ENCODE measurements at regions not wholly inside any gene's neighbourhood (a gene's known extent, or its start where the extent isn't known, plus 50 kb on each side); places are given as distances from the start of the nearest gene placed in this dataset.
A peak's percentile ranks its signal among the peaks of the same experiment; 100 is the strongest.
"Not testable (repeated sequence)": the region's sequence is repeated elsewhere in the genome, so short reads cannot be mapped to it uniquely, and the experiment has no call there.

DNA sequence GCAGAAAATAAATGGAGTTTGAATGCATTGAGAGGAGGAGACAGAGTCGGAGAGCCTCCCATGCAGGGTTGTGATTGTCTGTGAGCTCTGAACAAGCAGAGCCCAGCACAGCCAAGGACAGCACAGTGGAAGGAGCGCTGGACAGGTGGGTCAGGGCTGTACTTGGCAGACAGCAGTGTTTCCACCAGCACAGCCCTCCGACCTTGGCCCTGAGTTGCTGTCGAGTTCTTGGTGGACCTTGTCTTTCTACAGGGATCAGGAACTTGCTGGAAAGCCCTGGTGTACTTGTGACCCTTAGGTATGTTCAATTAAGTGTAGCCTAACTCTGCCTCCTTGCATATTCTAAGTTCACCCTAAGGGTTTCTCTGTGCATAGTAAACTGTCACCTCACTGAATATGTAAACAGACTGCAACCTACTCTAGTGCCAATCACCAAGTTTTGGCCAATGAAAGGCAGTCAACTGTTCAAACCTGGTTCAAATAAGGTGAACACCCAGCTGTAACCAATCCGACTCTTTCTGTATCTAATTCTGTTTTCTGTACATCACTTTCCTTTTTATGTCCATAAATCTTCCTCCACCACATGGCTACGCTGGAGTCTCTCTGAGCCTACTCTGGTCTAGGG is 86.6 kb upstream of the SLC25A33 start:
- no peak for DNase-seq (ENCODE audit: low spot score in 2 of 2)
- no peaks in the 10 kb centered on the region for H3K36me3 Mint-ChIP-seq
- no peak overlapping the region for H3K27ac Mint-ChIP-seq
- no peak for ATAC-seq
- no peaks in the 10 kb centered on the region for H3K9me3 Mint-ChIP-seq

DNA sequence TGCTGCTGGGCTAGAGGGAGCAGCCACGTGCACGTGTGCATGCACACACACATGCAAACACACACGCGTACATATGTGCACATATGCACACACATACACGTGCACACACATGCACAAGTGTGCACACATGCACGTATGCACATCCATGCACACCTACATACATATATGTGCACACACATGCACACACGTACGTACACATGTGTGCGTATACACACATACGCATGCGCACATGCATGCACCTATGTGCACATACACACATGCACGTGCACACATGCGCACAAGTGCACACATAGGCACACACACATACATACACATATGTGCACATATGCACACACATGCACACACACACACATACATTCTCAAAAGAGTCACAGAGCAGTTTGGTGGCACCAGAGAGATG is 85.9 kb upstream of the SLC25A33 start:
- Mint-ChIP-seq H3K36me3 (no peaks in the 10 kb centered on the region), H3K27ac (no peak overlapping the region), H3K9me3 (no peaks in the 10 kb centered on the region)
- no peak for ATAC-seq
- no peak for DNase-seq (ENCODE audit: low spot score in 2 of 2)

DNA sequence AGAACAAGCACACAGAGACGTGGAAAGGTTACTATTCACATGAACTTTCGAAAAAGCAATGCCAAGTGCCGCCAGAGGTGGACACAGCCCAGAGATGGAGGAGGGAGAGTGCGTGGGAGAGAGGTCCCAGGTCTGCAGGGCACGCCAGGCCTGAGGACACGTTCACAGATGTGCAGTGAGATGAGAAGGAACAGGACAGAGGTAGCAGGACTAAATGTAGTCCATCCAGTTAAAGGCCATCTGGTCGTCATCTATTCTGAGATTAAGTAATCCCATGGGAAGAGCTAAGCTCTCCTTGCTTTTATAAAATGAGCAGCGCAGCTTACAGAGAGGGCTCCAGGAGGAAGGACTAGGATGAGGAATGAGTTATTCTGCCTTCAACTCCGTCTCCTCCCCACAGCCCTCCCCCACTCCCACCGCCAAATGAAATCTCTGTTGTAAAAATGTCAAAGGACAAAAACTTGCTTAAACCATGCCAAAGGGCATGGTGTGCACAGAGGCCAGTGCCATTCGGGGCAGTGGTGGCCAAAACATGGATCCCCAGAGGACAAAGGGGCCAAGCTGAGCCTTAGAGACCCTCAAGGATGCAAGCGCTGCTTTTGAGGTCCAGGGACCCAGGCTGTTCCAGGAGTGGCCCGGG is 85.4 kb upstream of the SLC25A33 start:
- Mint-ChIP-seq H3K9me3 (no peaks in the 10 kb centered on the region), H3K36me3 (no peaks in the 10 kb centered on the region), H3K27ac (no peak overlapping the region)
- no peak for ATAC-seq
- no peak for DNase-seq (ENCODE audit: low spot score in 2 of 2)

DNA sequence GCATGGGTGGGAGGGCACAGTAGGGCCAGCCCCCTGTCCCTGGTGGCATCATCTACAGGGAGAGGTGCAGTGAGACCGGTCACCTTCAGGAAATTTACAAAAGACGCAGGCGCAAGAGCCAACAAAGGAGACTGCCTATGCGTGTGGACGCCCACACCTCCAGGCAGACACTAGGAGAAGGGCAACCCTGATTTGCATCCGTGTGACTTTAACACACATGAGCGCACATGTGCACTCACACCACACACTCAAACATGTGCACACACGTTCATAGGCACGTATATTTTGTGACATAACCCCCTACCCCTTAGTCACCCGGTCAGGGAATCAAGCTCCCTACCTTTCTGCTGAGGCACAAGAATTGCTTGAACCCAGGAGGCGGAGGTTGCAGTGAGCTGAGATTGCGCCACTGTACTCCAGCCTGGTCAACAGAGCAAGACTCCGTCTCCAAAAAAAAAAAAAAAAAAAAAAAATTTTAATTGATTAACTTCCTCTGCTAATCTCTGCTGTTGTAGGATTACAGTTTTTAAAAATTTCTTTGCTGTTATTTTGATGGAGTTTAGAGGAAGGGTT is 84.7 kb upstream of the SLC25A33 start:
- Mint-ChIP-seq H3K36me3 (no peaks in the 10 kb centered on the region), H3K9me3 (no peaks in the 10 kb centered on the region), H3K27ac (no peak overlapping the region)
- ATAC-seq: no peak
- no peak for DNase-seq (ENCODE audit: low spot score in 2 of 2)

DNA sequence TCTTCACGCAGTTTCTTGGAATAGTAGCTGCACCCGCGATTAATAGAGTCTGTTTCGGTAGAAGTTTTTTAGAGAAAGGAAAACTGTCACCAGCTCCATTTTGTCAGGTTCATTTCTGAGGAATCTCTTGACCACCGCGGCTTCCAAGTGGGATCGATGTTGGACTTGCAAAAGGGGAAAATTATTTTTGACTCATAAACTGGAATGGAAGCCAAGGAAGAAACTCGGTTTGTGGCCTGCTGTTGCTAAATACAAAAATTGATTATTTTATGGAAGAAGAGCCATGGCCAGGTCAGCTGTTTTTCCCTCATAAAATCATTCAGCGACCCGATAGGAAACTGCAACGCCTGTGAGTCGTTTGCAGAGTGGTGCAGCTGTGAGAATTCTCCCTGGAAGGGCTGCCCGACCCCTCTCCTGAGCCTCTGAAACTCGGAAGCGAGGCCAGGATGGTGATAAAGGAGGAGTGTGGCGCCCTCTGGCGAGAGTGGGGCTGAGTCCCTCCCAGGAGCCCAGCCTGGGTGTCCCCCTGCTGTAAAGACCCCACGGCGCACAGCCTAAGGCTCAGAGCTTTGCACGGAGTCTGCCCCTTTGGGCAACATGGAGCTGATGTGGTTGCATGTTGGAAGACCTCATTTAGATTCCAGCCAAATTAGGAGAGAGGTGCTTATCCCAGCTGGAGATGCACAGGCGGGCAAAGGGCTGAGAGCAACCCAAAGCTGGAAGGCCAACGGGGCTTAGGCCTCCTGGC is 83.6 kb upstream of the SLC25A33 start:
- Mint-ChIP-seq H3K36me3 (no peaks in the 10 kb centered on the region), H3K27ac (no peak overlapping the region), H3K9me3 (no peaks in the 10 kb centered on the region)
- DNase-seq (ENCODE audit: low spot score in 2 of 2) (peak in 1 of 2 donors; percentile 76), ATAC-seq (peak; percentile 77 to 88)

DNA sequence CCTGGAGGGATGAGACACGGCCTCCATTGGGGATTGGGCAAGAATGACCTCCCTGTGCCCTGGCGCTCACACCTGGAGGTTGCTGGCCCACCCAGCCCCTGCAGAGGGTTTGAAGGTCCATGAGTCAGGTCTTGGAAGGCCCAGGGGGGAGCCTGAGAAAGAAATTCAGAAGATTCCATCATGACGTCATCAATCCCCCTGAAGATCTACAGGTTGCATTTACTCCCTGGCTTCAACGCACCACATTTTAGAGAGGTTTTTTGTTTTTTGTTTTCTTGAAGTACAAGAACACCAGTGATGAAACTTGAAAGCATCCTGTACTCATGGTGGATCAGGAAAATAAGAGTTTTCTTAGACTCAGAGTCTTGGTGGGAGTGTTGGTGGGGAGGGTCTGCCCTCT is 82.4 kb upstream of the SLC25A33 start:
- no peaks in the 10 kb centered on the region for H3K36me3 Mint-ChIP-seq
- ATAC-seq: no peak

DNA sequence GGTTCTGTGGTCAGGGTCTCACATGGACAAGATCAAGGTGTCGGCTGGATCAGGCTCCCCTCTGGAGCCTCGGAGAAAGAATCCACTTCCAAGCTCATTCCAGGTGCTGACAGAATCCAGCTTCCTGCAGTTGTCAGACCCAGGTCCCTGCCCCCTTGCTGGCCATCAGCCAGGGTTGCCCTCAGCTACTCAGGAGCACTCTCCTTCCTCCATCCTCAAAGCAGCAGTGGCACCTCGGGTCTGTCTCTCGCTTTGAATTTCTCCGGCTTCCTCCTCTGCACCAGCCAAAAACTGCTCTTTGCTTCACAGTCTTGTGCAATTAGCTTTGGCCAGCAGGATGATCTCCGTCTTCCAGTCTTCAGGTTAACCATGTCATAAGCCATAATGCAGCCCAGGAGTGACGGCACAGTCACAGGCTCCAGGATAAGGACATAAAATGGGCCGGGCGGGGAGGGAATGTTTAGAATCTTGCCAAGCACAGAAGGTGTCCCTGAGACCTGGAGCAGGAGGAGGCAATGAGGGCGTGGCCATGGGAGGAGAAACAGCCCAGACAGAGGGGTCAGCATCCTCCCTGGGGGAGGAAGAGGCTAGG is 79.4 kb upstream of the SLC25A33 start:
- DNase-seq (ENCODE audit: low spot score in 2 of 2): no peak
- no peak for ATAC-seq
- Mint-ChIP-seq H3K27ac (no peak overlapping the region), H3K9me3 (no peaks in the 10 kb centered on the region), H3K36me3 (no peaks in the 10 kb centered on the region)

More for the DNA sequence above, 82.4 kb upstream of the SLC25A33 start:
- no peak overlapping the region for H3K27ac Mint-ChIP-seq
- no peak for DNase-seq (ENCODE audit: low spot score in 2 of 2)
- no peaks in the 10 kb centered on the region for H3K9me3 Mint-ChIP-seq

DNA sequence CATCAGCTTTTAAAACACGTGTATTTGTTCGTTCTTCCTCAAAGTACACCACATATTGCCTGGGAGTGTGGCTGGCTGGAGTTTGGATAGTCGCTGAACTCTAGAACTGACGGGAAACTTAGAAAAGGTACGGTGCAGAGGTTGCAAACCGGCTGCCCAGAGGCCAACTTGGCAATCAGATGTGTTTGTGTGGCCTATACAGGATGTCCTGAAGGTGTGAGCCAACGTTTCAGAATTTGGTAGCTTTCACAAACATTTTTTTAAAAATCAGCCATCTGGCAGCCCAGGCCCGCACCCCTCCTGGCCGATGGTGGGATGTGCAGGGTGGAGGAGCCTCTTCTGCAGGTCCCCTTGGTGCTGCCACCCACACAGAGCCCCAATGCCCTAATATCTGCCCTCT is 73.6 kb upstream of the SLC25A33 start:
- Mint-ChIP-seq H3K36me3 (no peaks in the 10 kb centered on the region), H3K9me3 (no peaks in the 10 kb centered on the region), H3K27ac (no peak overlapping the region)
- ATAC-seq (no peak), DNase-seq (ENCODE audit: low spot score in 2 of 2) (no peak)

DNA sequence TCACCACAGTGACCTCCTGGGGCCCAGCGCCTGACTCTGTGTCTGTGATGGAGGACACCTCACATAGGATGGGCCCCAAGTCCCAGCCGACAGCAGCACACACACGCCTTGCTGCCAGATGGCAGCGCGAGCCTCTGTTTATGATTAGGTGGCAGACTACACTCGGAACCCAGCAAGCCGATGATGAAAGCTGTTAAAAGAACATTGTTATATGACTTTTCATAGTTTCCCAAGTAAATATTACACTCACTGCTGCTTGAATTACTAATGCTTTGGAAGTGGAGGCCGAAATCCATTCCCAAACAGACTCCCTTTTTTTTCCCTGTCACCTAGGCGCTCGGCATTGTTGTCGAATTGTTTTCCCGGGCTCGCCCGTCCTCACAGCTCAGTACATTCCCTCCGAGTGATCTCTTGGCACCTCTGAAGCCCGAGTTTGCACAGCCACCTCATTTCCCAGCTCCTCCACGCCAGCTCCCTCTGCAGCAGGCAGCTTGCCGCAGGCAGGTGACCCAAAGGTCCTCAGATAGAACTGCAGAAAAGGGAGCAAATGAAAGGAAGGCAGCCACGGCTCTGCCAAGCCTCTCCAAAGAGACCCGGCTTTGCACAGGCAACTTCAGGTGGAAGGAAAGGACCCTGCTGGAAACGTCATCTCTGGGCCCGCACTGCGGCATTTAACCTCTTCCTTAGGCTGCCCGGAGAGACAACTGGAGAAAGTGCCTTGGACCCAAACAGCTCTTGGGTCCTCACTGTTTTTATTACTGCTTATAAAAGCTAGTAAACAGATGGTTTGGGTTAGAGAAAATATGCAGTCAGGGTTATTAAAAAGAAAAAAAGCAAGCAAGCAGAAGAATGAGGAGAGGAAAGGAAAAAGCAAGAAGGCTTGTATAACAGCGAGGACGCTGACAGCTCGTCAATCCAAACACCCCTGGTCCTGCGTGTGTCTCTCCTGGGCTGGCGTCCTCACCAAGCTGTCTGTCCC is 72.2 kb upstream of the SLC25A33 start:
- H3K9me3 Mint-ChIP-seq: no peaks in the 10 kb centered on the region
- no peak for DNase-seq (ENCODE audit: low spot score in 2 of 2)
- H3K27ac Mint-ChIP-seq: peak overlapping the region in 1 of 2 donors; percentile 12
- ATAC-seq: no peak
- no peaks in the 10 kb centered on the region for H3K36me3 Mint-ChIP-seq

DNA sequence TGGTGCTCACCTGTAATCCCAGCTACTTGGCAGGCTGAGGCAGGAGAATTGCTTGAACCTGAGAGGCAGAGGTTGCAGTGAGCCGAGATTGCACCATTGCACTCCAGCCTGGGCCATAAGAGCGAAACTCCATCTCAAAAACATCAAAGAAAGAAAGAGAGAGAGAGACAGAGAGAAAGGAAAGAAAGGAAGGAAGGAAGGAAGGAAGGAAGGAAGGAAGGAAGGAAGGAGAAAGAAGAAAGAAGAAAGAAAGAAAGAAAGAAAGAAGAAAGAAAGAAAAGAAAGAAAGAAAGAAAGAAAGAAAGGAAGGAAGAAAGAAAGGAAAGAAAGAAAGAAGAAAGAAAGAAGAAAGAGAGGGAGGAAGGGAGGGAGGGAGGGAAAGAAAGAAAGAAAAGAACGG is 69.4 kb upstream of the SLC25A33 start:
- DNase-seq (ENCODE audit: low spot score in 2 of 2); H3K27ac Mint-ChIP-seq; H3K36me3 Mint-ChIP-seq; H3K9me3 Mint-ChIP-seq; ATAC-seq: not testable (repeated sequence)

DNA sequence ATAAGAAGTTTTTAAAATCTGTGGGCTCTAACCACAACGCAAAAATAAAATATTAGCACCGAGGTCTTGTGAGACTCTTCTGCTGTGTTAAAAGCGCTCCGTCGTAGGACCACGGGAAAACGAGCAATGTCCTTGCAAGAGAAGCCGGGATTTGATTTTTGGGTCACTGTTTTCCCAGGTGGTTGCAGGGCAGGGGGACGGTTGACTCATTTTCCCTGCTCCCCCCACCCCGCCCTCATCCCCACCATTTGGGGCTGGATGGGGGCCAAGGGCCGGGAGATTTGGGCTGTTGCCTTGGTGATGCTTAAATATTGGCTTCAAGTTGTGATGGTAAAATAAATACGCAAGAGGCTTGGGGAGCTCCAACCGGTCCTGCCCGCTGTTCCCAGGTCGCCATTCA is 67.6 kb upstream of the SLC25A33 start:
- no peak for ATAC-seq
- DNase-seq (ENCODE audit: low spot score in 2 of 2): no peak
- no peaks in the 10 kb centered on the region for H3K36me3 Mint-ChIP-seq
- H3K27ac Mint-ChIP-seq: no peak overlapping the region
- H3K9me3 Mint-ChIP-seq: no peaks in the 10 kb centered on the region

DNA sequence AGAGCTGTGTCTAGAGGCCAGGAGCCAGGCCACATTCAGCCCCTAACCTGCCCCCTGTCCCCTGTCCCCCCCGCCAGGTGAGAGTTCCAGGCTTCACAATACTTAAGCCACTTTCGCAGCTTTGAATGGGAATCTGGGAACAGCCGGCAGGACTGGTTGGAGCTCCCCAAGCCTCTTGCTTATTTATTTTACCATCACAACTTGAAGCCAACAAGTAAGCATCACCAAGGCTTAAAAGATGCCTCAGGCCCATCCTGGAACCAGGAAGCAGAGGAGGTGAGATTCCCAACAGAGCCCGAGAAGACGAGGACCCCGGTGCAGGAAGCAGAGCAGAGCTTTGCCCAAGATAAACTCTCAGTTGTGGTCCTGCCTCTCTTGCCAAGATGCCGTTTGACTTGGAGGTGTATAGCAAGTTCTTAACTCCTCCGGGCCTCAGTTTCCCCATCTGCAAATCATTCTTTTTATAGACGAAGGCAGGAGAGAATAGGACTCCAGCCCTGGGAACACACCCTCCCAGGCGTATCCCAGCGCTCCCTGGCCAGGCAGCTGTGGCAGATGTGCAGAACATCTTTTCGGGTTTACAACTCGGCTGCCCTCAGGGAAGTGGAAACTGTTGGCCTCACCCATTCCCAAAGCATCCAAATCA is 66.8 kb upstream of the SLC25A33 start:
- H3K9me3 Mint-ChIP-seq: no peaks in the 10 kb centered on the region

DNA sequence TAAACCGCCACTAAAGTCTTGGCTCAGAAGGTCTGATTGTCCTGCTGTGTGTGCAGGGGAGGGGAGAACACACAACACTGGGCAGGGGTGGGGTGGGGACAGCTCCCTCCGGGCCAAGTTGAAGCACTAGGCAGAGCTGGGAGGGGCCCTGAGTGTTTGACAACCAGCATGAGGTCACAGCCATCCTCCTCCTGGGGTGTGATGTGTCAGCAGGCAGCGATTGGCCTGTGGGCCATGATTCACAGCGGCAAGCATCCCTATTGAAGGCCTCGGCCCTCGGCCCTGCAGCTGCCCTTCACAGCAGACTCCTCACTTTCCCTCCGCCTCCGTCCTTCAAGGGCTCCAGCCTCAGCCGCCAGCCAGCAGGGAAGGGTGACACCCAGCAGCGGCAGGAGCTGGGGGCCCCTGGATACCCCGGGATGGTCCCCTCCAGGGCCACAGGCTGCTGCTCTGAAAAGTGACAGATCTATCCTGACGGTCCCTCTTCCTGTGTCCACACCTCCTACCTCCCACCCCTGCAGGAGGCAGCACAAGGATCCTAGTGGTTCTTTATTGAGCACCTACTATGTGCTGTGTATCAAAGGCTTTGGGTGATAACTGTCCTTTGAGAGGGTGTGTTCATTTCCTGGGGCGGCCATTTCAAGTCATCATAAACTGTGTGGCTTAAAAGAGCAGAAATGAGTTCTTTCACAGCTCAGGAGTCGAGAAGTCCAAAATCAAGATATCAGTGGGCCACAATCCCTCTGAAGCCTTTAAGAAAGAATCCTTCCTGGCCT is 66.0 kb upstream of the SLC25A33 start:
- DNase-seq (ENCODE audit: low spot score in 2 of 2): no peak
- H3K36me3 Mint-ChIP-seq: no peaks in the 10 kb centered on the region
- no peak overlapping the region for H3K27ac Mint-ChIP-seq
- peak; percentile 29 to 44 for ATAC-seq
- H3K9me3 Mint-ChIP-seq: no peaks in the 10 kb centered on the region

More for the DNA sequence above, 66.8 kb upstream of the SLC25A33 start:
- H3K36me3 Mint-ChIP-seq: no peaks in the 10 kb centered on the region
- H3K27ac Mint-ChIP-seq: no peak overlapping the region
- ATAC-seq (no peak), DNase-seq (ENCODE audit: low spot score in 2 of 2) (no peak)

DNA sequence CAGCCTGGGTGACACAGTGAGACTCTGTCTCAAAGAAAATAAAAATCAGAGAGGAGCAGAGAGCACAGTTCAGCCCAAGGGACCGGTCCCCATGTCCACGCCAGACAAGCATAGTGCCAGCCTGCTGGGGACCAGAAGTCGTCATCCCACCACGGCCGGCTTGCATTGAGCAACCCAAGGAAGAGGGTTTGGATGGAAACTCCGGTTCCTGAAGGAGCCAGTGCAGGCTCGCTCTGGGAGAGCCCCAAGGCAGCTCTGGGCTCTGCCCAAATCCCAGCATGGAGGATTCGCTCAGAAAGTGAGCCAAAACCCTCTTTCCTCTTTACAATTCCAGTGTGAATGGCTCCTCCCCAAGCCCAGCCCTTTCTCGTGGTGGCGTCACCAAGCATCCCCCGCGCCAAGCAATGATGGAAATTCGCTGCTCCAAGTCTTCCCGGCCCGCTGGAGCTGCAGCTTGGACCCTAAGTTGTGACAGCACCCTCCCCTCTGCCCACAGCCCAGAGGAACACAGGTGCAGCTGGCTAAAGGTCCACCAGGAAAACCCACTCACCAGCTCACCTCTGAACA is 64.1 kb upstream of the SLC25A33 start:
- H3K9me3 Mint-ChIP-seq: no peaks in the 10 kb centered on the region
- no peak for DNase-seq (ENCODE audit: low spot score in 2 of 2)
- H3K27ac Mint-ChIP-seq: no peak overlapping the region
- no peaks in the 10 kb centered on the region for H3K36me3 Mint-ChIP-seq
- no peak for ATAC-seq
